Fibroblast of skin of scalp (primary cell): ENCODE measurements at regions not wholly inside any gene's neighbourhood (a gene's known extent, or its start where the extent isn't known, plus 50 kb on each side); places are given as distances from the start of the nearest gene placed in this dataset.
"Not testable (repeated sequence)": the region's sequence is repeated elsewhere in the genome, so short reads cannot be mapped to it uniquely, and the experiment has no call there.

ENCODE experiments used
- DNase-seq: peaks from one replicate; pipeline ENCODE4 v3.0.0-alpha.2; 2013

DNA sequence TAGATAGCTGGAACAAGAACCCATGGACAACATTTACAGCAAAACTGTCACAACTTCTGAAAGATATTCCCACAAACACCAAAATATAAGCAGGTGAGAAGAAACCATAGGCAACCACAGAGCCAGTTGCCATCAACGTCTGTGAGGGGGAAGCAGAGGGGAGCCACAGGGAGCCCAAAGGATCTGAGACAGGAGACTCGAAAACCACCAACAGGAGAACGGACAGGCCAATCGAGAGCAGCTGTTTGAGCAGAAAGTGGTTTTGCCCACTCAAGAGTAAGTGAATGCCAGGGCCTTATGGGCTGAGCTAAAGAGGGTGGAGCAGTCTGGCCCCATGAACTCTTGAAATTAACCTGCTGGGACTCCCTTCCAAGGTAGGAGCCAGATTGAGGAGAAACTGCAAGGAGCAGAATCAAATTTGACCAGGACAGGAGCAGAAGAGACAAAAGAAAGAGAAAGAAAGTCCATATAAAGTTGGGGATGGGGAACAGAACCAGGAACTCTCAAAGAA is 195.4 kb downstream of the ANKRD60 start:
- DNase-seq: no peak

DNA sequence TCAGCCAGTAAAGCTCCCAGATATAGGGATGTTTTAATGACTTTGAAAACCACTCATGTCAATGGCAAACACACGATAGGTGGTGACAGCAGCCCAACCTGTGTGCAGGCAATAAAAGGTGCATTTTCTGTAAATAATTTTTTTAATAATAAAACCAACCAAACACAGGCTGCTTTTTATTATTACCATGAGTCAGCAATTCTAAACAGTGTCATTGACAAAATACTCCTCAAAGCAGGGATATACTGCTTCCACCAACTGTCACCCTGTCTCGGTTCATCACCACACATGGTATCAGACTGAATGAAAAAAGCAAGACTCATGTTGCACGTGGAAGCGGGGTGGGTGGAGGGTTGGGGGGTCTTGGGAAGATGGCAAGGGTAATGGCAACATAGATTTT is 195.9 kb downstream of the ANKRD60 start:
- DNase-seq: no peak

DNA sequence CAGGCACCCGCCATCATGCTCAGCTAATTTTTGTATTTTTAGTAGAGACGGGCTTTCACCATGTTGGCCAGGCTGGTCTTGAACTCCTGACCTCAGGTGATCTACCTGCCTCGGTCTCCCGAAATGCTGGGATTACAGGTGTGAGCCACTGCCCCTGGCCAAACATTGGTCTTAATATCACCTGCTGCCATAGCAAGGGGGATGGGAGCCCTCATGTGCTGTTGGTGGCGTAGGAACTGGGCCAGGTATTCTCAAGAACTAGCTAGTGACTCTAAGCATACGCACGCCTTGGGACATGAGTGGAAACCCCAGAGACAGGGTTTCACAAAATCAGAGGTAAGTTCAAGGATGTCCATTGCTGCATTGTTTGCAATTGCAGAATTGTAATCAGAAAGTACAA is 197.1 kb downstream of the ANKRD60 start:
- not testable (repeated sequence) for DNase-seq

DNA sequence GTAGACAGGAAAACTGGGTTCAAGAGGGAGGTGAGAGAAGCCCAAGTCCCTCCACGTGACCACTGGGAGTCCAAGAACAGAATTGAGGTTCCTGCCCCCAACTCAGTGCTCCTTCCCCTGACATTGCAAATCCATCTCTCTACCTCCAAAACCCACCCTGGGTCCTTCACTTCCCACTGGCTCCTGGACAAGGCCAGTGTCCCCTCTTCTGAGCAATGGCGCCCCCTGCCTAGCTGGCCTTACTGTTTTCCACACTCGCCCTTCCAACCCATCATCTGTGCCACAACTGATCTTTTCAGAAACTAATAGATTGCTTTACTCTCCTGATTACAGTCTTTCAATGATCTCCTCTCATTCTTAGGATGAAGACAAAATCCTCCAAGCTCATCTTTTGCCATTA is 200.3 kb downstream of the ANKRD60 start:
- no peak for DNase-seq

DNA sequence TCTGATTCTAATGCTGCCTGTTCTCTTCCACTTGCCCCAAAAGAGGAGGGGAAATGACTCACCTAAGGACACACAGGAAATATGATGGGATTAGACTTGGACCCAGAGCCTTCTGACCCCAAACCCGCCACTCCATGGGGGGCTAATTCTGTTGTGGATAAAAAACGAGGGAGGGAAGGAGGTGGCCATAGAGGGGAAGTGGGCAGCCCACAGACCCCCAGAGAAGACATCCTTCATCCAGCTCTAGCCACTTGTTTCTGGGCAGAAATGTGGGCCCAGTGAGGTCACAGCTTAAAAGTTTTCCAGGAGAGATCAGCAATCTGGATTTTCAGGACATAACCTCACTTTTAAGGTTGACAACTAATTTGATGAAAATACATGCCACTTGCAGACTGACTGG is 202.1 kb downstream of the ANKRD60 start:
- no peak for DNase-seq

DNA sequence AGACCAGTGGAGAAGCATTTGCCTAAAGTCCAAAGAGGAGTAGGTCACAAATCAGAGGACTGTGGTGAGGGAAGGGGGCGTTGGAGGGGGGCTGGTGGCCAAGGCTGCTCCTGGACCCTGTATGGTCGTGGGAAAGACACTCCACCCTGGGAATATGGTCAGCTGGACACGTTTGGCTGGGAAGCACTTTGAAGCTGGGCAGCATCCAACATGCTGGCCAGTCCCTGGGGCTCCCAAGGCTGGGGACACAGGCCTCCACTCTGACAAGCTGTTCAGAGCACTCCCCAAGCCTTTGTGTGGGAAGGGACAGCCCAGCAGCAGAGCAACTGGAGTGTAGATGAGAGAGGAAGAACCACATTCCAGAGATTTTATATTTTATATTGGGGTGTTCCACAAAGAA is 203.2 kb downstream of the ANKRD60 start:
- DNase-seq: no peak

DNA sequence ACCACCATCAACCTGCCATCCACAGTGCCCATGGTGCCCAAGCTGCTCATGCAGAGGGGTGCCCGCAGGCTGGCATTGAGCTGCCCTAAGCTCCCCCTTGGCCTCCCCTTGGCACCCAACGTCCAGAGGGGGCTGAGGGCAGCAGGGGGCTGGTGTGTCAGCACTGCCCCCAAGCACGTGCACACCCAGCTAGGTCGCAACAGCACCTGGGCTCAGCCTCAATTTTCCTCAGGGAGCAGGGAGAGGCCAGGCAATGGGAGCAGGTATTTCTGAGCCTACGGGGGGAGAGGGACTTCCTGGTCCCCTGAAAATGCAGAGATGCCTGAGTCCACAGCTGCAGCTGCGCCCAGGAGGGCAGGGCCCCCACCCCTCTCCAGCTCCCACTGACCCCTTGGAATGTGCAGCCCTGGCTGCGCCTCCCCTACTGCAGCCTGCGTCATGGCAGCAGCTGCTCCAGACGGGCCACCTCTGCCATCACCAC is 204.2 kb downstream of the ANKRD60 start:
- no peak for DNase-seq

DNA sequence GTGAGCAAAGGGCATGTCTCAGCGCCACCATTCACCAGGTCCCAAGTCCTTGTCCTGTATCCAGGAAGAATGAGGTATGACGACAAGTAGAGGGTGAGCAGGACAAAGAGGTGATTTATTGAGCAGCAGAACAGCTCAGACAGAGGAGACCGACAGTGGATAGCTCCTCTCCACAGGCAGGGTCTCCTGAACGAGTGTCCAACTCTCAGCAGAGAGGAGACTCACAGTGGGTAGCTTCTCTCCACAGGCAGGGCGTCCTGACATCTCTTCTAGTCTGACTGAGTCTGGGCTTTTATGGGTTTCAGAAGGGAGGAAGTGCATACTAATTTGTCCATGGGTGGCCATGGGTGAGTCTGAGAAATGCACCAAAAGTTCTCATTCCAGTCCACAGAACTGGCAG is 204.7 kb downstream of the ANKRD60 start:
- no peak for DNase-seq

DNA sequence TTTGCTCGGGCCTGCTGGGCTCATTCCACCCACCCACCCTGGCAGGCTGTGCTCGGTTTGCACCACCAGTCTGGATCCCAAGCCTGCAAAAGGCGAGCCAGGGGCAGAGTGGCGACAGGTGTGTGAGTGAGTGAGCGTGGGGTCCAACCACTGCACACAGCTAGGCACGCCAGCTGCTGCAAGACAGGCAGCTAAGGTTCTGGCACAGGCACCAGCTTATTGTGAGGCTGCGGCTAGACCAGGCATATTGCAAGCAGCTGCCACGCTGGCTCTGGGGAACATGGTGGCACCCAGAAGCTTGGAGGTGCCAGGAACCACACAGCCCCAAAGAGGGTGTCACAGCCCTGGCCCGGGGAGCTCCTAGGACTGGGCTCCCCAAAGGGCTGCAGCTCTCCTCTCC is 205.1 kb downstream of the ANKRD60 start:
- no peak for DNase-seq

DNA sequence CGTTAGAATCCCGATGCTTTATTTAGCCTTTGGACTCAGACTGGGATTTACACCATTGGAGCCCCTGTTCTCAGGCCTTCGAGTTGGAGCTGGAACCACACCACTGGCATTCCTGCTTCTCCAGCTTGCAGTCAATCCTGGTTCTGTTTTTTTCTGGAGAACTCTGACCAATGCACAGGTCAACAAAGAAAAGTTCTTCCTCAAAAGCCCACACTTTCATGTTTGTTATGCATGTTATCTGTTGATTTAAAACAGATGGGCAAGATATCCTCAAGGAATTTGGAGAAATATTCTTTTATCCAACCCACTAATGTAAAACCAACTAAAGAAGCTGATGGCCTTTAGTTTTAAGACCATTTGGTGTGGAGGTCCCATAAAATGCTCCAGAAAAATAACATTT is 205.7 kb downstream of the ANKRD60 start:
- no peak for DNase-seq

DNA sequence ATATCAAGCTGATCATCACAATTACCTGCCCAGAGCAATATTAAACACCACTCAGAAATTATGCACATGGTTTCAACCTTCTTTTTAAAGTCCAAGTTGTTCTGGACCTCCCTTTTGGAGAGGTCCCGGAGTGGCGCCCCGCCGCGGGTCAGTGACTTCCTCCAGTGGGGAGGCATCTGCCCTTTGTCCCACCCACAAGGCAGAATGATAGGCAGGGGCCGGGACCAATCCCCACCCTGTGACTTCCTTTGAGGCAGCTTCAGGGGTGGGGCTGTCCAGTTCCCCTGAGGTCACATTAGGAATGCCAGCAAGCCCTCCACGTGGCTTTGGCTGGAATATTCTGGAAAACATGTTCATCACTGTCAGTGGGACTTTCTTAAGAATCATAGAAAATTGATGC is 207.0 kb downstream of the ANKRD60 start:
- peak; percentile 42 for DNase-seq

DNA sequence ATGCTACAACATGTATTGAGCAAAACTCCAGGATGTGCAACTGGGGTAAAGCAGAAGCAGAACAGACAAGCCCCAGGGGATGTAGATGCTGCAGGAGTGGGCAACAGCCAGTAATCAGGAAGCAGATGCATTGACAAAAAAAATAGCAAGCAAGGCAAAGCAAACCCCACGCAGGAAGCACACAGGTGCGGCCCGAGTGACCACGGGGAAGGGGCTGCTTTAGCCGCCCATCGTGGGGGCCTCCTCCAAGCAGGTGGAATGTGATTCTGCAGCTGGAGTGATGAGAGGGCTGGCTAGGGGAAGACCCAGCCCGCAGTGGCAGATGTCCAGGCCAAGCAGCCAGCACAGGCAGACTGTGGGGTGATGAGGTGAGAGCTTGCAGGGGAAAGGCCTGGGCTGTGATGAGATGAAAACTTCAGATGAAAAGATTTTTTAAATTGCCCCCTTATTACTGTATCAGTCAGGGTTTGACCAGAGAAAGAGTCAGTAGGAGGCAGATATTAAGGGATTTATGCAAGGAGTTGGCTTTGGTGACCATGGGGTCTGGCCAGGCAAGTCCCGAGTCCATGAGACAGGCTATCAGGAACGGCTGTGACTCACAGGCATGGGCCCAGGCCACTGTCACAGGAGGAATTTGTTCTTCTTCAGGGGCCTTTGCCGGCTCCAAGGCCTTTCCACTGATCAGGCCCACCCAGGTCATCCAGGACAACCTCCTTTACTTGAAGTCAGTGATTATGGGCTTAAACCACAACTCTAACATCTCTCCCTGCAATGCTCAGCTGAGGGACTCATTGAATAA is 207.6 kb downstream of the ANKRD60 start:
- no peak for DNase-seq

DNA sequence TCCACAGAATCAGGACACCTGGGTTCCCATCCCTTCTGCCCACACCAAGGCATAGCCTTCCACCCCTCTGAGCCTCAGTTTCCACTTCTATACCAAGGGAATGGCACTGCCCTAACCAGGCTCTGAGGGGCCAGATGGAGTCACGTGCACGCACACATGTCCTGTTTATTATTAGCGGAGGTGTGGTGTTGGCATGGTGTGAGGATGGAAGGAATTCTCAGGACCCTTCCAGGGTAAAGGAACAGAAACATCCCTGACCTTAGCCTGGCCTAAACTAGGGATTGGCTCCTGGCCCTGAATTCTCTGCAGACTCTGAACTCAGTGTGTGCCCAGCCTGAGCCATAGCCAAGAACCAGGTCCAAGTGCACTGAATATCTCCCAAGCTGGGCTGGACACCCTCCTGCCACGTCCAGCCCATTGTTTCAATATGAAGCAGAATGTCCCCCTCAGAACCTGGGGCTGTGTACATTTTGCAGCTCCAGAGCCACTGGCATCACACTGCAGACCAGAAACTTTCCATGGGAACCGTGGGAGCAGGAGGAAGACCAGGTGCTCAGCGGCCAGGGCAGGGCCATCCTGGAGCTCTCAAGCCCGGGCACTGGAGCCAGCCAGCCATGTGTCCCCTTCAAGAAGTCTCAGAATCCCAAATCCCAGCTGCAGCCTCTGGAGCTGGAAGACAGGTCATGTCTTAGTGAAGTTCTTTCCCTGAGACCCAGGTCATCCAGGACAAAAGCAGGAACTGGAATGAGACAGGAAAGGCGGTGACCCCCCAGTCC is 208.4 kb downstream of the ANKRD60 start:
- DNase-seq: no peak

DNA sequence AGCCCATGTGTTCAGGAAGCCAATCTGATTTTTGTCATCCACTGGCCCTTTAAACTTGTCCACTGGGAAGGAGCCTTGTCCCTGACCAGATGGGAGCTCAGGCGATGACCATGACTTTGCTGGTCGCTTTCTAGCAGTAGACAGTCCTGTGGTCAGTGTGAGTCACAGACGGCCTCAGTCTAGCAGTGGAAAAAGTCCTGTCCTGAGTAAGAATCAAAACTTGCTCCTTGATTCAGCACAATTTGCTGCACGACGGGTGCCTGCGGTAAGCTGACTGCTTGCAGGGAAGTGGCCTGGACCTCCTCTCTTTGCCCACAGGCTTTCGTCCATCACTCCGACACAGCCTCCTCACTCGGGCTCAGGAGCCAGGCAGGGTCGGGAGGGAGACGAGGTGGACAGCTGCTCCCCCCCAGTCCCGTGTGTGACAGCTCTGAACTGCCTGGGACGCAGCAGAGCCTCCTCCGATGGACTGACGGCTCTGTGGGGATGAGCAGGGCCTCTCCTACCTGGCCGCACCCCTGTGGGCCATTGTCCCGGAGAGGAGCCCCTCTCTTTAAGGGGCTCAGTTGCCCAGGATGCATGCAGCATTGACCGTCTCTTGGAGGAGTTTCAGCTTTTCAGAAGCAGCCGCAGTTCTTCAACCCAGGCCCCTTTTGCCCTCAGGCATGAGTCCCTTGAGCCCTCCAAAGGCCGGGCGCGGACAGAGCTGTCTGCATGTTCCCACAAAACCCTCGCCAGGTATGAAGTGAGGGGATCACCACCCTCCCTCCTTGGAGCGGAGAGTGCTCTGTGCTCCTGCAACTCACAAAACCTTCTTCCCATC is 209.2 kb downstream of the ANKRD60 start:
- peak; percentile 21 for DNase-seq

DNA sequence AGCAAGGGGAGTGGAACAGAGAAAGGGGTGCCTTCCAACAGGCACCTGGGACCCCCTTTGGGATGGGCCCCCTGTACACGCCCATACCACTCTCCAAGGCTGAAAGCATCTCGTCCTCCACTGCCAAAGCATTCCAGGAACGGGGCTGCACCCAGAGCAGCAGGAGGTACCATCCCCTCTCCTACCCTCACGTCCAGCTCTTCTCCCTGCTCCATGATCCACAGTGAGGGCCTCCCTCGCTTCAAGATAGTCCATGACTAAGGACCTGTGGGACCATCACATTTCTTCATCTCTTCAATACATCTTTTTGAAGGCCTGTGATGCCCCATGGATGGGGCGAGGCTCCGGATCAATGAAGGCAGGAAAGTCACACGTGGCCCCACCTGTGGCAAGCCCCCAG is 209.9 kb downstream of the ANKRD60 start:
- no peak for DNase-seq

DNA sequence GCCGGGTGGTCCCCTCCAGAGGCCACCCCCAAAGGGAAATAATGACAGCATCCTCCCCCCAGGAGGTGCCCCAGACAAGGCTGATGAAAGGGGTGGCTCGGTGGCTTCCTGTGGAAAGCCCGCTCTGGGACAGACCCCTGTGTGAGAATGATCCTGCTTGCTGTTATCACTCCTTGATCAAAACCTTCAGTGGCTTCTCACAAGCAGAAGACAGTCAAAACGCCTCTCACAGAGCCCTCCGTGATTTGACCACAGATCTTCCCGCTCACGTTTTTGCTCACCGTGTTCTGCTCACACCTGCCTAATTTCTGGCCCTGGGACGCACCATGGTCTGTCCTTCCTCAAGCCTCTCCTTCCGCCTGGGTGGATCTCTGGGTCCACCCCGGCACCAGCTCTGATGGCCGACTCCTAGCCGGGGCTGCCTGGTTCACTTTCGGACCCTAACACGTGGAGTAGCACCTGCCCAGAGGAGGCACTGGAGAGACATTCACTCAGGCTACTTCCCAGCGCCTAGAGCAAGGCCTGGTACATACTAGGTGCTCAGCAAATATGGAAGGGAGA is 210.4 kb downstream of the ANKRD60 start:
- DNase-seq: no peak

DNA sequence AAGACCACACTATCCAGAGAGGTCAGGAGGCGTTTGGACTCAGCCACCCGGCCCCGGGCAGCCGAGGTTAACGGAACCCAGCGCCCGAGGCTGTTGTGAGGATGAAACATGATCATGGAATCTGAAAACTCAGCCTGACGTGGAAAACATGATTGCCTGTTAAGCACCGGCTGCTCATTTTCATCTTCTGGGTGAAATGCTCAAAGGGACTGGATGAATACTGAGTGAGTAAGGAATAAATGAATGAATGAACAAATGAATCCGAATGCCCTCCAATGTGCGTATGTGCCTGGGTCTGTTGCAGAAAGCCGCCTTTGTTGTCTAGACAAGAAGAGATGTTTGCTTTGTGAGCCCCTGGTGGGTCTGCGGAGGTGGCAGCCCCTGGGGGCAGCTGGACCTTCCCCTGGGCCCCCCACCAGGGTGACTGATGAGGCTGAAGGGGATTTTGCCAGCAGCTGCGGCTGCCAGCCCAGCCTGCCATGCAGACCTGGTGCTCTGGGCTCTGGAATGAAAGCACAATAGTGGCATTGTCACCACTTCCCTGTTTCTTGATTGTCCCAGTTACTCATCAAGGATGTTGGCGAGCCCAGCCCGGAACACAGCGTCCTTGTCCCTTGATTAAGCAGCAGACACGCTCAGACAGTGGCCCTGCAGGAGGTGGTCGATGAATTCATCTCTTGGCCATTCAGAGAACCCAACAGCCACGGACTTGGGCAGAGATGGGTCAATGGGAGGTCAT is 211.1 kb downstream of the ANKRD60 start:
- peak; percentile 54 for DNase-seq

DNA sequence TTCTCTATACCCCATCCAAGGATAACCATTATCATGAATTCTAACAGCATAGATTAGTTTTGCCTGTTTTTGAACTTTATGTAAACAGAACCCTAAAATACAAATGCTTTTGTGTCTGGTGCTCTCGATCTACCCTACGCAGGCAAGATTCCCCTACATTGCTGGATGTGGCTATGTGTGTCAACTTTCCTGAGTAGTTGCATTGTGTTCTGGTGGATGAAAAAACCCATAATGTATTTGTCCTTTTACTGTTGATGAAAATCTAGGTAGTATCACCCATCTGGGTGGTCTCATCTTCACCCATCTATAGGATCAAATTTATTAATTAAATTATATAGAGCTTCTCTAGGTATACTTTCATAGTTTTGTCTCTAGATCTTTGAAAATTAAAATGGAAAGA is 211.7 kb downstream of the ANKRD60 start:
- no peak for DNase-seq

DNA sequence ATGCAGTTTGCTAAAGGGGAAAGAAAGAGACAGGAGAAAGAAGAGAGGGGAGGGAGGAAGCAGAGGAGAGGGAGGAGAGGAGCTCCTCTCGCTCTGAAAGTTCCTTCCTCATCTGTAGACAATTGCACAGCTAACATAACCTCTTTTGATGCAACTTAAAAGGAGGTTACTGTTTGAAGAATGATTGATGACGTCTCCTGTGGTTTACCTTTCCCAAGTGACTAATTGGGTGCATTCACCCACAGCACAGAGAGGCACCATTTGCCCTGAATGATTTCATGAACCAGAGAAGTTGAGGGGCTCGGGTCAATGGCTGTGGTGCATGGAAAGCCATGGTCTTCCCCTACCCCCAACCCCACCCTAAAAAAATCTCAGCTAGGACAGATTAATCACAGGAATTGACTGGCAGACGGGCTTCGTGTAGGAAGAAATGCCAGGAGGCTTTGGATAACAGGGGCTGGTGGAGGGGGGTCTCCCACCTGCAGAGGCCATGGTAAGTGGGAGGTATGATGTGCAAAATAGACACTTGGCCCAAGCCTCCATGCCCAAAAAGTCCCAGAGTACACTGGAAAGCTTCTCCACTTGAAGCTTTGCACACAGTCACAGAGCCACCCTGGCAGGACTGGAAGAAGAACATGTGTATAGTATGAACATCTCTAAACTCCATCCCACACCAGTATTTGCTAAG is 213.7 kb downstream of the ANKRD60 start:
- DNase-seq: no peak

DNA sequence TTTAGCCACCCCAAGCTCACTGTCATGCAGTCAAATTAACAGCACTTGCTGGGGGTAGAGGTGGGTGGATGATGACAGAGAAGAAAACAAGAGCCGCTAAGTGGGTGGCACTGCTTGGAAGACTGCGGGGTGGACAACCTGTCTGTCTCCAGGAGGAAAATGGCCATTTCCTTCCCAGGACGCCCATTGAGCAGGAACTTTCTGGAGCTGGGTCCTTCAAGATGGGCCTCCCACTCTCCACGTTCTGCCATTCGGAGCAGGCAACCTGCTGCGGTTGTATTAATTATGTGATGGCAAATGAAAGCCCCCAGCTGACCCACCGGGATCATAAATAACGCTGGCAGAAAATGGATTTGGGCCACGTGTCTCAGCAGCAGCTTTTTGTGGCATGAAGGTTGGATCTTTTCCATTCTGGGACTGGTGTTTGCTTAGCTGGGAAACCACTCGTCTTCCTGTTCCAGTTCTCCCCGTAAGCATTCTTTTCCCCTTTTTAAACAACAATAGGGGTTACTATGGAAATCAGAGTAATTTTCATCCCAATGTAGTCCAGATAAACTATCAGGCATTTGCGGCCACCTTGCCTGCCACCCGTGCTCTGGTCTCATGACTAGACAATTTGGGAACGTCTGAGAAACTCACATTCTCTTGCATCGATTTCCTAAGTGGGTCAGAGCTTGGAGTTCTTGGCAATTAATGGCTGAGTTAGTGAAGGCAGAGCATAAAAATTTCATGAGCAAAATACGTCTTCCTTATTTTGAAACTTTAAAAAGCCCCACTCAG is 215.5 kb downstream of the ANKRD60 start:
- DNase-seq: no peak
